ENCODE measurements at regions not wholly inside any gene's neighbourhood (a gene's known extent, or its start where the extent isn't known, plus 50 kb on each side); places are given as distances from the start of the nearest gene placed in this dataset.

- intact Hi-C loops (cut with micrococcal nuclease), result no loop called here
- ChIA-PET POLR2A (no interaction called here), CTCF (no interaction called here)
- no peaks in the 10 kb centered on the region for H3K36me3 Mint-ChIP-seq (ENCODE audit: insufficient read depth, unreplicated experiment)
- no peak overlapping the region for H3K27ac Mint-ChIP-seq (ENCODE audit: low read depth, unreplicated experiment)
- H3K4me3 Mint-ChIP-seq (ENCODE audit: unreplicated experiment), result no peak overlapping the region
- no peak for DNase-seq (ENCODE audit: unreplicated experiment)
- peaks cover 21% of the 10 kb centered on the region for H3K9me3 Mint-ChIP-seq (ENCODE audit: unreplicated experiment)
- H3K27me3 Mint-ChIP-seq (ENCODE audit: insufficient read depth, unreplicated experiment), result no peaks in the 10 kb centered on the region
- TF ChIP-seq, protein P1, sequence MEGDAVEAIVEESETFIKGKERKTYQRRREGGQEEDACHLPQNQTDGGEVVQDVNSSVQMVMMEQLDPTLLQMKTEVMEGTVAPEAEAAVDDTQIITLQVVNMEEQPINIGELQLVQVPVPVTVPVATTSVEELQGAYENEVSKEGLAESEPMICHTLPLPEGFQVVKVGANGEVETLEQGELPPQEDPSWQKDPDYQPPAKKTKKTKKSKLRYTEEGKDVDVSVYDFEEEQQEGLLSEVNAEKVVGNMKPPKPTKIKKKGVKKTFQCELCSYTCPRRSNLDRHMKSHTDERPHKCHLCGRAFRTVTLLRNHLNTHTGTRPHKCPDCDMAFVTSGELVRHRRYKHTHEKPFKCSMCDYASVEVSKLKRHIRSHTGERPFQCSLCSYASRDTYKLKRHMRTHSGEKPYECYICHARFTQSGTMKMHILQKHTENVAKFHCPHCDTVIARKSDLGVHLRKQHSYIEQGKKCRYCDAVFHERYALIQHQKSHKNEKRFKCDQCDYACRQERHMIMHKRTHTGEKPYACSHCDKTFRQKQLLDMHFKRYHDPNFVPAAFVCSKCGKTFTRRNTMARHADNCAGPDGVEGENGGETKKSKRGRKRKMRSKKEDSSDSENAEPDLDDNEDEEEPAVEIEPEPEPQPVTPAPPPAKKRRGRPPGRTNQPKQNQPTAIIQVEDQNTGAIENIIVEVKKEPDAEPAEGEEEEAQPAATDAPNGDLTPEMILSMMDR (IDR thresholded peaks at IDR 0.05; ENCODE audit: unreplicated experiment), result no peak
- no peaks in the 10 kb centered on the region for H3K4me1 Mint-ChIP-seq (ENCODE audit: insufficient read depth, unreplicated experiment)
- no TSS peak for BruUV-seq (replicated peaks)
These were observed 50.3 kb upstream of the CXCL12 start for GRCh38 chr10:44435196-44435595.

DNA sequence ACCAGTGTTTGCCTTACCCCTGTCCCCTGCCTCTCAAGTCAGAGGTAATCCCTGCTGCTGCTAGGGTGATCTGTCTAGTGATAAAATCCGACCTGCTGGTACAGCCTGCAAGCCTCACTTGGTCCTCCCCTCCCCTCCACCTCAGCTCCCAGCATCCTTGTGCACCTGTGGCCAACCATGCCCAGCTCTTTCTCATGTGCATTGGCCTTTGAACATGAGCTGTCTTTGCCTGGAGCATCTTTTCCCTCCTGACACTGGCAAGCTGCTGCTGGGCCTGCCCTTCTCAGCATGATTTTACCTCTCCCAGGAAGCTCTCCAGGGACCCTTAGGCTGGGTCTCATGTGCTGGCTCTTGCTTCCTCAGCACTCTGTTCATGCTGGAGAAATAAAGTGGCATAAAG lies 51.3 kb upstream of the CXCL12 start:
- TF ChIP-seq, protein P1 (IDR thresholded peaks at IDR 0.05; ENCODE audit: unreplicated experiment), result no peak
- no TSS peak for BruUV-seq (replicated peaks)
- Mint-ChIP-seq H3K4me3 (ENCODE audit: unreplicated experiment) (no peak overlapping the region), H3K27ac (ENCODE audit: low read depth, unreplicated experiment) (no peak overlapping the region), H3K27me3 (ENCODE audit: insufficient read depth, unreplicated experiment) (no peaks in the 10 kb centered on the region), H3K4me1 (ENCODE audit: insufficient read depth, unreplicated experiment) (no peaks in the 10 kb centered on the region), H3K9me3 (ENCODE audit: unreplicated experiment) (peaks cover 14% of the 10 kb centered on the region), H3K36me3 (ENCODE audit: insufficient read depth, unreplicated experiment) (no peaks in the 10 kb centered on the region)
- intact Hi-C loops (cut with micrococcal nuclease), result no loop called here
- ChIA-PET CTCF (no interaction called here), POLR2A (no interaction called here)
- DNase-seq (ENCODE audit: unreplicated experiment), result no peak

- no peaks in the 10 kb centered on the region for H3K27me3 Mint-ChIP-seq (ENCODE audit: insufficient read depth, unreplicated experiment)
- TF ChIP-seq, protein P1 (IDR thresholded peaks at IDR 0.05; ENCODE audit: unreplicated experiment), result no peak
- H3K36me3 Mint-ChIP-seq (ENCODE audit: insufficient read depth, unreplicated experiment), result no peaks in the 10 kb centered on the region
- DNase-seq (ENCODE audit: unreplicated experiment), result no peak
- no TSS peak for BruUV-seq (replicated peaks)
- no peaks in the 10 kb centered on the region for H3K4me1 Mint-ChIP-seq (ENCODE audit: insufficient read depth, unreplicated experiment)
- ChIA-PET POLR2A (interaction anchor here (0.6 kb wide), 1 partner anchor 62 kb away, joined by 5 read pairs; no protein-coding TSS in a partner anchor), CTCF (no interaction called here)
- no peak overlapping the region for H3K27ac Mint-ChIP-seq (ENCODE audit: low read depth, unreplicated experiment)
- intact Hi-C loops (cut with micrococcal nuclease), result no loop called here
- H3K4me3 Mint-ChIP-seq (ENCODE audit: unreplicated experiment), result no peak overlapping the region
- peaks cover 5% of the 10 kb centered on the region for H3K9me3 Mint-ChIP-seq (ENCODE audit: unreplicated experiment)
These were observed 53.1 kb upstream of the CXCL12 start for GRCh38 chr10:44437840-44438511.

DNA sequence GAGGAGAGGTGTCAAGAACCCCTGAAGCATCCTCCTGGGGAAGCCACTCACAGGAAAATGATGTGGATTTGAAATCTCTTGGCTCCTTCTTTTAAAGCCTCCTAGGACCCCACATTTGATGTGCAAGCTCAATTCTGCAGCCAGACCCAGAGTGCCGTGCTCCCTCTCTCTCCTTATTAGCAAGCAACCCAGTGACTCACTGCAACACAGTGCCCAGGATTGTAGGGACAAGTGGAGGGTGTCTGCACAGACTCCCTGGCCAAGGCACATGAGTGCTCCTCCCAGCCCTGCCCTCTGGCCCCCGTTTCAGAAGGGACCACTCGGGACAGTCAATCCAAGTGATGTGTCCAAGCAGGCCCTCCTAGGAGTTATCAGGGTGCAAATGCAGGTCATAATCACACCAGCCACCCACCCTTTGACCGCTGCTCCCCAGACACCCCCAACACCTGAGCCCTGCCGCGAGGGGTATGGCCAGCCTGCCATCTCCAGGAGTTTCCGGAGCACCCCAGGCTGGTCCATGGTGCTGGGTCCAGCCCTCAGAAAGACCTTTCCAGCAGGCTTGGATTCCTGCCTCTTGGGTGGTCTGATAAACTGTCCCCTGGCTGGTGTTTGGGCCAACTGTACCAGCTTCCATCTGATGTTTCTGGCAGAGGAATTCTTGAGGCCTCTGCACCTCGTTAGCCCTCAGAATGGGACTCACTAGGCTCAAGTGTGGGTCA lies 54.5 kb upstream of the CXCL12 start:
- Mint-ChIP-seq H3K4me3 (ENCODE audit: unreplicated experiment) (no peak overlapping the region), H3K36me3 (ENCODE audit: insufficient read depth, unreplicated experiment) (no peaks in the 10 kb centered on the region), H3K27me3 (ENCODE audit: insufficient read depth, unreplicated experiment) (no peaks in the 10 kb centered on the region), H3K27ac (ENCODE audit: low read depth, unreplicated experiment) (no peak overlapping the region), H3K4me1 (ENCODE audit: insufficient read depth, unreplicated experiment) (no peaks in the 10 kb centered on the region), H3K9me3 (ENCODE audit: unreplicated experiment) (peaks cover 15% of the 10 kb centered on the region)
- intact Hi-C loops (cut with micrococcal nuclease), result no loop called here
- no peak for DNase-seq (ENCODE audit: unreplicated experiment)
- TF ChIP-seq, protein P1 (IDR thresholded peaks at IDR 0.05; ENCODE audit: unreplicated experiment), result no peak
- no TSS peak for BruUV-seq (replicated peaks)
- ChIA-PET POLR2A (no interaction called here), CTCF (no interaction called here)

Measured in MCF 10A (cell line).